Mesothelial cell of epicardium (in vitro differentiated cells): ENCODE measurements at regions not wholly inside any gene's neighbourhood (a gene's known extent, or its start where the extent isn't known, plus 50 kb on each side); places are given as distances from the start of the nearest gene placed in this dataset.
"Not testable (repeated sequence)": the region's sequence is repeated elsewhere in the genome, so short reads cannot be mapped to it uniquely, and the experiment has no call there.

Experiments used
- DNase-seq, 2 experiments: peaks; one replicate each; pipeline ENCODE4 v3.0.0; 2021; ENCODE audit warnings: low spot score in 2 of 2; ENCODE audit not compliant: unreplicated experiment in 2 of 2
- H3K27ac Mint-ChIP-seq: 2 replicates; pipeline ENCODE4 v1.8.0; 2021; ENCODE audit warnings: mixed read lengths
- H3K27me3 Mint-ChIP-seq: 2 replicates; pipeline ENCODE4 v1.8.0; 2021; ENCODE audit warnings: low read depth, mixed read lengths
- H3K36me3 Mint-ChIP-seq: 2 replicates; pipeline ENCODE4 v1.8.0; 2021; ENCODE audit warnings: mixed read lengths
- H3K4me1 Mint-ChIP-seq: 2 replicates; pipeline ENCODE4 v1.8.0; 2021; ENCODE audit warnings: mixed read lengths
- H3K4me3 Mint-ChIP-seq: 2 replicates; pipeline ENCODE4 v1.8.0; 2021; ENCODE audit warnings: mild to moderate bottlenecking, moderate library complexity, mixed read lengths
- H3K9me3 Mint-ChIP-seq: 2 replicates; pipeline ENCODE4 v1.8.0; 2021; ENCODE audit warnings: mixed read lengths
- TF ChIP-seq, protein P1 (sequence below): fragments of 200-600 bp; sonication (generic); IDR thresholded peaks from one replicate; pipeline ENCODE4 v1.5.0; 2021; ENCODE audit warnings: antibody characterized with exemption; ENCODE audit not compliant: unreplicated experiment

GRCh38 chr12:34303091-34303870, 281.0 kb downstream of the ALG10 start:
- DNase-seq: no peak
- Mint-ChIP-seq H3K36me3 (peaks cover 21% of the 10 kb centered on the region), H3K4me3 (no peak overlapping the region), H3K27me3 (no peaks in the 10 kb centered on the region), H3K4me1 (no peaks in the 10 kb centered on the region), H3K9me3 (peaks cover 92% of the 10 kb centered on the region), H3K27ac (no peak overlapping the region)
- TF ChIP-seq, protein P1, sequence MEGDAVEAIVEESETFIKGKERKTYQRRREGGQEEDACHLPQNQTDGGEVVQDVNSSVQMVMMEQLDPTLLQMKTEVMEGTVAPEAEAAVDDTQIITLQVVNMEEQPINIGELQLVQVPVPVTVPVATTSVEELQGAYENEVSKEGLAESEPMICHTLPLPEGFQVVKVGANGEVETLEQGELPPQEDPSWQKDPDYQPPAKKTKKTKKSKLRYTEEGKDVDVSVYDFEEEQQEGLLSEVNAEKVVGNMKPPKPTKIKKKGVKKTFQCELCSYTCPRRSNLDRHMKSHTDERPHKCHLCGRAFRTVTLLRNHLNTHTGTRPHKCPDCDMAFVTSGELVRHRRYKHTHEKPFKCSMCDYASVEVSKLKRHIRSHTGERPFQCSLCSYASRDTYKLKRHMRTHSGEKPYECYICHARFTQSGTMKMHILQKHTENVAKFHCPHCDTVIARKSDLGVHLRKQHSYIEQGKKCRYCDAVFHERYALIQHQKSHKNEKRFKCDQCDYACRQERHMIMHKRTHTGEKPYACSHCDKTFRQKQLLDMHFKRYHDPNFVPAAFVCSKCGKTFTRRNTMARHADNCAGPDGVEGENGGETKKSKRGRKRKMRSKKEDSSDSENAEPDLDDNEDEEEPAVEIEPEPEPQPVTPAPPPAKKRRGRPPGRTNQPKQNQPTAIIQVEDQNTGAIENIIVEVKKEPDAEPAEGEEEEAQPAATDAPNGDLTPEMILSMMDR: no peak

- no peak overlapping the region for H3K27ac Mint-ChIP-seq
- TF ChIP-seq, protein P1: no peak
Observed at GRCh38 chr12:34304001-34304400, 281.7 kb downstream of the ALG10 start.

GRCh38 chr12:34304546-34304945, 282.2 kb downstream of the ALG10 start:
- no peak overlapping the region for H3K27ac Mint-ChIP-seq
- H3K9me3 Mint-ChIP-seq: peaks cover 82% of the 10 kb centered on the region
- TF ChIP-seq, protein P1: no peak
- DNase-seq: no peak
- H3K27me3 Mint-ChIP-seq: no peaks in the 10 kb centered on the region
- H3K4me1 Mint-ChIP-seq: no peaks in the 10 kb centered on the region
- no peak overlapping the region for H3K4me3 Mint-ChIP-seq
- H3K36me3 Mint-ChIP-seq: peaks cover 25% of the 10 kb centered on the region

More at GRCh38 chr12:34304001-34304400, 281.7 kb downstream of the ALG10 start:
- Mint-ChIP-seq H3K27me3 (no peaks in the 10 kb centered on the region), H3K9me3 (peaks cover 85% of the 10 kb centered on the region), H3K36me3 (peaks cover 23% of the 10 kb centered on the region), H3K4me3 (no peak overlapping the region), H3K4me1 (no peaks in the 10 kb centered on the region)
- no peak for DNase-seq

DNA sequence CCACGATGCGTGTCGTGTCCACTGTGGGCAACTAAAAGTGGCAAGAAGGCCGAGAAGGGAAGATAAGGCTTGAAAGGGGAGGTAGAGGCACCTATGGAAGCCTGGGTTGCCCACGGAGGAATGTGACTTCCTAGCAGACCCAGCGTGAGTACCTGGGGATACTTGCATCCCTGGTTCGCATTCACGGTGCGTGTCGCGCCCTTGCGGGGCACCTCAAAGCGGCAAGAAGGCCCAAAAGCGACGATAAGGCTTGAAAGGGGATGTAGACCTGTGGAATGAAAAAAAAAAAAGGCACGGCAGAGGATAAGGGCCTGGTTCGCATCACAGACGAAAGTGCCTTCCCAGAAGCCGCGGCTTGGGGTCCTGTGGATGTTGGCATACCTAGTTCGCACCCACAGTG, 282.9 kb downstream of the ALG10 start:
- no peaks in the 10 kb centered on the region for H3K4me1 Mint-ChIP-seq
- H3K4me3 Mint-ChIP-seq: no peak overlapping the region
- no peak overlapping the region for H3K27ac Mint-ChIP-seq
- H3K9me3 Mint-ChIP-seq: peaks cover 80% of the 10 kb centered on the region
- no peaks in the 10 kb centered on the region for H3K27me3 Mint-ChIP-seq
- TF ChIP-seq, protein P1: no peak
- no peak for DNase-seq
- H3K36me3 Mint-ChIP-seq: peaks cover 25% of the 10 kb centered on the region

DNA sequence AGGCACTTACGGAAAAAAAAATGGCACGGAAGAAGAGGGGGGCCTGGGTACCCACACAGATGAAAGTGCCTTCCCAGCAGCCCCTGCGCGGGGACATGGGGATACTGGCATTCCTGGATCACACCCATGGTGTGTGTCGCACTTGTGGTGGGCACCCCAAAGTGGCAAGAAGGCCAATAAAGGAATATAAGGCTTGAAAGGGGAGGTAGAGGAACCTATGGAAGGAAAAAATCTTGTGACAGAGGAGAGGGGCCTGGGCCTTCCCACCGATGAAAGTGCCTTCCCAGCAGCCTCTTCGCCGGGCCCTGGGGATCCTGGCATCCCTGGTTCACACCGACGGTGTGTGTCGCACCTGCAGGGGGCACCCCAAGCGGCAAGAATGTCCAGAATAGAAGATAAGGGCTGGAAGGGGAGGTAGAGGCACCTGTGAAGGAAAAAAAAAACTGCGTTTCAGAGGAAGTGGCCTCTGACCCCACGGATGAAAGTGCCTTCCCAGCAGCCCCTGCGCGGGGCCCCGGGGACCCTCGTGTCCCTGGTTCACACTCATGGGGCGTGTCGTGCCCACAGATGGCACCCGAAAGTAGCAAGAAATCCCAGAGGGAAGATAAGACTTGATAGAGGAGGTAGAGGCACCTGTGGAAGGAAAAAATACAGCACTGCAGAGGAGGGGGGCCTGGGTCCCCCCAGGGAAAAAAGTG, 284.0 kb downstream of the ALG10 start:
- Mint-ChIP-seq H3K27me3 (no peaks in the 10 kb centered on the region), H3K9me3 (peaks cover 78% of the 10 kb centered on the region), H3K4me3 (no peak overlapping the region), H3K4me1 (no peaks in the 10 kb centered on the region), H3K36me3 (peaks cover 22% of the 10 kb centered on the region), H3K27ac (no peak overlapping the region)
- no peak for DNase-seq
- TF ChIP-seq, protein P1: no peak

DNA sequence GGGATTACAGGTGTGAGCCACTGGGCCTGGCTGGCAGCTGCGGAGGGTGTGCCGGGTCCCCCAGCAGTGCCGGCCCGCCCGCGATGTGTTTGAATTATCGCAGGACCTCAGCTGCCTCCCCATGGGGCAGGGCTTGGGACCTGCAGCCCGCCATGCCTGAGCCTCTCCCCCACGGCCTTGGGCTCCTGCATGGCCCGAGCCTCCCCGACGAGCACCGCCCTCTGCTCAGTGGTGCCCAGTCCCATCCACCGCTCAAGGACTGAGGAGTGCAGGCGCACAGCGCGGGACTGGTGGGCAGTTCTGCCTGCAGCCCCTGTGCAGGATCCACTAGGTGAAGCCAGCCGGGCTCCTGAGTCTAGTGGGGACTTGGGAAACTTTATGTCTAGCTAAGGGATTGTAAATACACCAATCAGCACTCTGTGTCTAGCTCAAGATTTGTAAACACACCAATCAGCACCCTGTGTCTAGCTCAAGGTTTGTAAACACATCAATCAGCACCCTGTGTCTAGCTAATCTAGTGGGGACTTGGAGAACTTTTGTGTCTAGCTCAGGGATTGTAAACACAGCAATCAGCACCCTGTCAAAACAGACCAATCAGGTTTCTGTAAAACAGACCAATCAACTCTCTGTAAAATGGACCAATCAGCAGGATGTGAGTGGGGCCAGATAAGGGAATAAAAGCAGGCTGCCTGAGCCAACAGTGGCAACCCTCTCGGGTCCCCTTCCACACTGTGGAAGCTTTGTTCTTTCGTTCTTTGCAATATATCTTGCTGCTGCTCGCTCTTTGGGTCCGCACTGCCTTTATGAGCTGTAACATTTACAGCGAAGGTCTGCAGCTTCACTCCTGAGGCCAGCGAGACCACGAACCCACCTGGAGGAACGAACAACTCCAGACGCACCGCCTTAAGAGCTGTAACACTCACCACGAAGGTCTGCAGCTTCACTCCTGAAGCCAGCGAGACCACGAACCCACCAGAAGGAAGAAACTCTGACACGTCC, 287.8 kb downstream of the ALG10 start:
- DNase-seq, H3K36me3 Mint-ChIP-seq, H3K27ac Mint-ChIP-seq, H3K4me1 Mint-ChIP-seq, H3K27me3 Mint-ChIP-seq, H3K4me3 Mint-ChIP-seq: not testable (repeated sequence)
- peaks cover 74% of the 10 kb centered on the region for H3K9me3 Mint-ChIP-seq
